ENCODE measurements at regions not wholly inside any gene's neighbourhood (a gene's known extent, or its start where the extent isn't known, plus 50 kb on each side); places are given as distances from the start of the nearest gene placed in this dataset.

- no peaks in the 10 kb centered on the region for H3K27me3 ChIP-seq (ENCODE audit: control insufficient read depth, extremely low read depth, insufficient read depth, low read length)
- H3K27ac ChIP-seq (ENCODE audit: control insufficient read depth, insufficient read depth, low read length) = peak overlapping the region; percentile 78
- FAIRE-seq (no peak), DNase-seq (ENCODE audit: low read depth, low spot score) (peak; percentile 73)
- no peak overlapping the region for H3K4me2 ChIP-seq (ENCODE audit: control insufficient read depth, extremely low read depth, insufficient read depth, low read depth, low read length)
- H3K4me3 ChIP-seq (ENCODE audit: control insufficient read depth in 2 of 3, extremely low read depth in 1 of 3, insufficient read depth in 2 of 3, low read depth in 1 of 3, low read length in 3 of 3) = no peak overlapping the region
- H3K36me3 ChIP-seq (ENCODE audit: control insufficient read depth in 2 of 2, extremely low read depth in 1 of 2, insufficient read depth in 2 of 2, low read length in 2 of 2) = no peaks in the 10 kb centered on the region
- TF ChIP-seq CTCF (optimal IDR thresholded peaks at IDR 0.05 in 1 of 3, IDR thresholded peaks at IDR 0.05 in 1 of 3, conservative IDR thresholded peaks at IDR 0.05 in 1 of 3; ENCODE audit: extremely low read depth in 1 of 3, insufficient read depth in 2 of 3, low read length in 3 of 3) (no peak), EZH2 (IDR thresholded peaks at IDR 0.05; ENCODE audit: low read length) (no peak)
- H4K20me1 ChIP-seq (ENCODE audit: control insufficient read depth, extremely low read depth, insufficient read depth, low read length) = no peaks in the 10 kb centered on the region
- no peaks in the 10 kb centered on the region for H3K79me2 ChIP-seq (ENCODE audit: control insufficient read depth, insufficient read depth, low read length)
- no peaks in the 10 kb centered on the region for H3K9me3 ChIP-seq (ENCODE audit: control insufficient read depth, low read depth, low read length)
- dilution Hi-C loops (cut with MboI; ENCODE audit: extremely low pct_ligation_motif_present, low sequenced_read_pairs) = no loop called here
- no peak overlapping the region for H2AFZ ChIP-seq (ENCODE audit: control insufficient read depth, low read length)
- no peaks in the 10 kb centered on the region for H3K9me1 ChIP-seq (ENCODE audit: control insufficient read depth, extremely low read depth, insufficient read depth, low read length)
- H3K9ac ChIP-seq (ENCODE audit: control insufficient read depth, extremely low read depth, insufficient read depth, low read length) = peak overlapping the region; percentile 33
- peaks cover 9% of the 10 kb centered on the region for H3K4me1 ChIP-seq (ENCODE audit: control insufficient read depth, extremely low read depth, insufficient read depth, low read length)
Observed at GRCh38 chr10:106424054-106424453, 740.5 kb downstream of the SORCS1 start.

- no peak overlapping the region for H3K27ac ChIP-seq (ENCODE audit: control insufficient read depth, insufficient read depth, low read length)
- H3K27me3 ChIP-seq (ENCODE audit: control insufficient read depth, extremely low read depth, insufficient read depth, low read length) = no peaks in the 10 kb centered on the region
- no peaks in the 10 kb centered on the region for H4K20me1 ChIP-seq (ENCODE audit: control insufficient read depth, extremely low read depth, insufficient read depth, low read length)
- H2AFZ ChIP-seq (ENCODE audit: control insufficient read depth, low read length) = no peak overlapping the region
- dilution Hi-C loops (cut with MboI; ENCODE audit: extremely low pct_ligation_motif_present, low sequenced_read_pairs) = no loop called here
- no peaks in the 10 kb centered on the region for H3K4me1 ChIP-seq (ENCODE audit: control insufficient read depth, extremely low read depth, insufficient read depth, low read length)
- no peaks in the 10 kb centered on the region for H3K79me2 ChIP-seq (ENCODE audit: control insufficient read depth, insufficient read depth, low read length)
- no peaks in the 10 kb centered on the region for H3K36me3 ChIP-seq (ENCODE audit: control insufficient read depth in 2 of 2, extremely low read depth in 1 of 2, insufficient read depth in 2 of 2, low read length in 2 of 2)
- H3K9me3 ChIP-seq (ENCODE audit: control insufficient read depth, low read depth, low read length) = no peaks in the 10 kb centered on the region
- TF ChIP-seq EZH2 (IDR thresholded peaks at IDR 0.05; ENCODE audit: low read length) (no peak), CTCF (optimal IDR thresholded peaks at IDR 0.05 in 1 of 3, IDR thresholded peaks at IDR 0.05 in 1 of 3, conservative IDR thresholded peaks at IDR 0.05 in 1 of 3; ENCODE audit: extremely low read depth in 1 of 3, insufficient read depth in 2 of 3, low read length in 3 of 3) (no peak)
- no peak overlapping the region for H3K9ac ChIP-seq (ENCODE audit: control insufficient read depth, extremely low read depth, insufficient read depth, low read length)
- DNase-seq (ENCODE audit: low read depth, low spot score) = no peak
- FAIRE-seq = no peak
- H3K4me2 ChIP-seq (ENCODE audit: control insufficient read depth, extremely low read depth, insufficient read depth, low read depth, low read length) = no peak overlapping the region
- no peaks in the 10 kb centered on the region for H3K9me1 ChIP-seq (ENCODE audit: control insufficient read depth, extremely low read depth, insufficient read depth, low read length)
- no peak overlapping the region for H3K4me3 ChIP-seq (ENCODE audit: control insufficient read depth in 2 of 3, extremely low read depth in 1 of 3, insufficient read depth in 2 of 3, low read depth in 1 of 3, low read length in 3 of 3)
Observed at GRCh38 chr10:106410331-106410730, 754.2 kb downstream of the SORCS1 start.

Measured in keratinocyte (primary cell).